Vagina (tissue), 2 donors: ENCODE measurements at regions not wholly inside any gene's neighbourhood (a gene's known extent, or its start where the extent isn't known, plus 50 kb on each side); places are given as distances from the start of the nearest gene placed in this dataset.

Experiments
- DNase-seq, 2 donors: peaks; one replicate each; pipeline ENCODE4 v3.0.0-alpha.2; 2017; ENCODE audit errors: extremely low spot score in 2 of 2
- H3K27ac ChIP-seq: fragments of 200-600 bp; sonication (generic); one replicate; pipeline ENCODE4 v1.5.1; 2019
- H3K27me3 ChIP-seq: fragments of 200-600 bp; sonication (generic); one replicate; pipeline ENCODE4 v1.5.1; 2019
- H3K36me3 ChIP-seq, 2 donors: fragments of 200-600 bp; sonication (generic); one replicate each; pipeline ENCODE4 v1.5.1; 2017 to 2019
- H3K4me1 ChIP-seq: fragments of 200-600 bp; sonication (generic); one replicate; pipeline ENCODE4 v1.5.1; 2019
- H3K4me3 ChIP-seq, 2 donors: fragments of 200-600 bp; sonication (generic); 1 replicate in 1 of 2; 2 replicates in 1 of 2; pipeline ENCODE4 v1.5.1; 2016 to 2019
- H3K9me3 ChIP-seq: fragments of 200-600 bp; sonication (generic); one replicate; pipeline ENCODE4 v1.5.1; 2019
- POLR2A ChIP-seq, 2 donors: fragments of 450-650 bp; IDR thresholded peaks; one replicate each; pipeline ENCODE4 v1.6.1; 2017; ENCODE audit warnings: antibody characterized with exemption in 2 of 2, mild to moderate bottlenecking in 2 of 2, moderate library complexity in 2 of 2
- POLR2AphosphoS5 ChIP-seq, 2 donors: sonication (generic); formaldehyde crosslinking; IDR thresholded peaks; one replicate each; pipeline ENCODE4 v1.9.0; 2017; ENCODE audit warnings: antibody characterized with exemption in 2 of 2, mild to moderate bottlenecking in 2 of 2, low read depth in 1 of 2; ENCODE audit not compliant: insufficient read depth in 1 of 2
- intact Hi-C: fragments of 100-400 bp; cut with DNase I; formaldehyde crosslinking; loops from one replicate; pipeline ENCODE4 v1.15.1; 2023
- TF ChIP-seq, protein P1 (sequence below), 3 experiments: fragments of 450-650 bp in 2 of 3; fragments of 200-600 bp in 1 of 3; sonication (generic) in 1 of 3; IDR thresholded peaks; one replicate each; pipeline ENCODE4 v1.5.1; 2017 to 2019; ENCODE audit warnings: antibody characterized with exemption in 3 of 3, mild to moderate bottlenecking in 2 of 3, moderate library complexity in 2 of 3

GRCh38 chr5:57665146-57665936, 182.7 kb upstream of the ACTBL2 start:
- TF ChIP-seq POLR2A (IDR thresholded peaks at IDR 0.05) (no peak), POLR2AphosphoS5 (IDR thresholded peaks at IDR 0.05; ENCODE audit: insufficient read depth in 1 of 2, low read depth in 1 of 2) (no peak)
- TF ChIP-seq, protein P1, sequence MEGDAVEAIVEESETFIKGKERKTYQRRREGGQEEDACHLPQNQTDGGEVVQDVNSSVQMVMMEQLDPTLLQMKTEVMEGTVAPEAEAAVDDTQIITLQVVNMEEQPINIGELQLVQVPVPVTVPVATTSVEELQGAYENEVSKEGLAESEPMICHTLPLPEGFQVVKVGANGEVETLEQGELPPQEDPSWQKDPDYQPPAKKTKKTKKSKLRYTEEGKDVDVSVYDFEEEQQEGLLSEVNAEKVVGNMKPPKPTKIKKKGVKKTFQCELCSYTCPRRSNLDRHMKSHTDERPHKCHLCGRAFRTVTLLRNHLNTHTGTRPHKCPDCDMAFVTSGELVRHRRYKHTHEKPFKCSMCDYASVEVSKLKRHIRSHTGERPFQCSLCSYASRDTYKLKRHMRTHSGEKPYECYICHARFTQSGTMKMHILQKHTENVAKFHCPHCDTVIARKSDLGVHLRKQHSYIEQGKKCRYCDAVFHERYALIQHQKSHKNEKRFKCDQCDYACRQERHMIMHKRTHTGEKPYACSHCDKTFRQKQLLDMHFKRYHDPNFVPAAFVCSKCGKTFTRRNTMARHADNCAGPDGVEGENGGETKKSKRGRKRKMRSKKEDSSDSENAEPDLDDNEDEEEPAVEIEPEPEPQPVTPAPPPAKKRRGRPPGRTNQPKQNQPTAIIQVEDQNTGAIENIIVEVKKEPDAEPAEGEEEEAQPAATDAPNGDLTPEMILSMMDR (IDR thresholded peaks at IDR 0.05) = no peak
- intact Hi-C loops = no loop called here

DNA sequence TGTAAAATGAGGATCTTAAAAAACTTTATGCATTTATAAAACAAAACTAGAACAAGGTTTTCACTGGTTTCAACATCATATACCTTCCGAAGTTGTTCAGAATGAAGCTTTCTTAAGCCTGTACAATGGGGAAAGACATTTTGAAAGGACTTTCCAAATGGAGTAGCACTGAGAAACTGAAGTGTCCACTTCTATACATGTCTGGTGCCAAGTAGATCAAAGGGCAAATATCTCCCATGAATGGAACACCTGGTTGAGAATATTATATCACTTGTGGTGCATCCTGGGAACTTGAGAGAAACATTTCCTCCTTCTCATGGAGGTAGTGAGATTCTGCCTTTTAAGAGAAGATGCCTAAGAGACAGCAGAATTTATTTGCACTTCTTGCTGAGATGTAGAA, 182.1 kb upstream of the ACTBL2 start:
- Histone ChIP-seq H3K9me3 (no peaks in the 10 kb centered on the region), H3K27me3 (no peaks in the 10 kb centered on the region), H3K36me3 (no peaks in the 10 kb centered on the region), H3K27ac (no peak overlapping the region), H3K4me1 (no peaks in the 10 kb centered on the region), H3K4me3 (no peak overlapping the region)
- no peak for DNase-seq
- intact Hi-C loops = no loop called here
- TF ChIP-seq, protein P1 (IDR thresholded peaks at IDR 0.05) = no peak
- TF ChIP-seq POLR2A (IDR thresholded peaks at IDR 0.05) (no peak), POLR2AphosphoS5 (IDR thresholded peaks at IDR 0.05; ENCODE audit: insufficient read depth in 1 of 2, low read depth in 1 of 2) (no peak)

More at GRCh38 chr5:57665146-57665936, 182.7 kb upstream of the ACTBL2 start:
- no peak for DNase-seq
- Histone ChIP-seq H3K27ac (no peak overlapping the region), H3K4me1 (no peaks in the 10 kb centered on the region), H3K9me3 (no peaks in the 10 kb centered on the region), H3K27me3 (no peaks in the 10 kb centered on the region), H3K4me3 (no peak overlapping the region), H3K36me3 (no peaks in the 10 kb centered on the region)

- Histone ChIP-seq H3K9me3 (no peaks in the 10 kb centered on the region), H3K27me3 (no peaks in the 10 kb centered on the region), H3K4me1 (no peaks in the 10 kb centered on the region), H3K4me3 (no peak overlapping the region), H3K36me3 (no peaks in the 10 kb centered on the region), H3K27ac (no peak overlapping the region)
- intact Hi-C loops = no loop called here
- no peak for DNase-seq
- TF ChIP-seq, protein P1 (IDR thresholded peaks at IDR 0.05) = no peak
- TF ChIP-seq POLR2AphosphoS5 (IDR thresholded peaks at IDR 0.05; ENCODE audit: insufficient read depth in 1 of 2, low read depth in 1 of 2) (no peak), POLR2A (IDR thresholded peaks at IDR 0.05) (no peak)
These were observed 180.9 kb upstream of the ACTBL2 start for GRCh38 chr5:57663466-57663865.

- TF ChIP-seq, protein P1 (IDR thresholded peaks at IDR 0.05) = no peak
- no peak for TF ChIP-seq POLR2A (IDR thresholded peaks at IDR 0.05)
- no peak for TF ChIP-seq POLR2AphosphoS5 (IDR thresholded peaks at IDR 0.05; ENCODE audit: insufficient read depth in 1 of 2, low read depth in 1 of 2)
- H3K27ac ChIP-seq = no peak overlapping the region
- no peaks in the 10 kb centered on the region for H3K9me3 ChIP-seq
- DNase-seq = no peak
- H3K4me3 ChIP-seq = no peak overlapping the region
- intact Hi-C loops = no loop called here
- H3K27me3 ChIP-seq = no peaks in the 10 kb centered on the region
- H3K4me1 ChIP-seq = no peaks in the 10 kb centered on the region
- H3K36me3 ChIP-seq = no peaks in the 10 kb centered on the region
These were observed 180.4 kb upstream of the ACTBL2 start for GRCh38 chr5:57662991-57663390.

- no peaks in the 10 kb centered on the region for H3K36me3 ChIP-seq
- H3K27ac ChIP-seq = no peak overlapping the region
- H3K4me1 ChIP-seq = no peaks in the 10 kb centered on the region
- H3K4me3 ChIP-seq = no peak overlapping the region
- TF ChIP-seq POLR2AphosphoS5 (IDR thresholded peaks at IDR 0.05; ENCODE audit: insufficient read depth in 1 of 2, low read depth in 1 of 2) (no peak), POLR2A (IDR thresholded peaks at IDR 0.05) (no peak)
- TF ChIP-seq, protein P1 (IDR thresholded peaks at IDR 0.05) = no peak
- intact Hi-C loops = no loop called here
- DNase-seq = no peak
- H3K9me3 ChIP-seq = no peaks in the 10 kb centered on the region
- no peaks in the 10 kb centered on the region for H3K27me3 ChIP-seq
These were observed 177.3 kb upstream of the ACTBL2 start for GRCh38 chr5:57659886-57660285.
